ENCODE measurements at regions not wholly inside any gene's neighbourhood (a gene's known extent, or its start where the extent isn't known, plus 50 kb on each side); places are given as distances from the start of the nearest gene placed in this dataset.

- H3K9ac ChIP-seq, result no peak overlapping the region
- no peak overlapping the region for H3K4me3 Mint-ChIP-seq
Measured at GRCh38 chr9:13810510-13810909, 503.4 kb downstream of the NFIB start.

GRCh38 chr9:13809401-13809800 lies 504.5 kb downstream of the NFIB start:
- H3K36me3 ChIP-seq, result no peaks in the 10 kb centered on the region
- Mint-ChIP-seq H3K9me3 (no peaks in the 10 kb centered on the region), H3K4me3 (no peak overlapping the region), H3K27me3 (ENCODE audit: insufficient read depth, low read depth) (no peaks in the 10 kb centered on the region), H3K27ac (no peak overlapping the region), H3K36me3 (no peaks in the 10 kb centered on the region), H3K4me1 (peaks cover 3% of the 10 kb centered on the region)
- no peaks in the 10 kb centered on the region for H3F3A ChIP-seq (ENCODE audit: low read depth)
- no peak overlapping the region for H3K4me2 ChIP-seq
- no peak overlapping the region for H3K4me3 ChIP-seq
- no peaks in the 10 kb centered on the region for H3K27me3 ChIP-seq
- no peak overlapping the region for H2AFZ ChIP-seq (replicated peaks)
- TF ChIP-seq EZH2 (IDR thresholded peaks at IDR 0.05) (no peak), EZH2phosphoT487 (IDR thresholded peaks at IDR 0.05) (no peak), CTCF (IDR thresholded peaks at IDR 0.05) (no peak)
- no peak overlapping the region for H3K9ac ChIP-seq
- H3K79me2 ChIP-seq (ENCODE audit: low read depth), result no peaks in the 10 kb centered on the region
- H3K27ac ChIP-seq, result no peak overlapping the region
- H3K9me3 ChIP-seq (ENCODE audit: low read depth), result no peaks in the 10 kb centered on the region
- no peaks in the 10 kb centered on the region for H4K20me1 ChIP-seq (ENCODE audit: low read depth)
- no peaks in the 10 kb centered on the region for H3K4me1 ChIP-seq
- DNase-seq (ENCODE audit: low spot score), result no peak

More at GRCh38 chr9:13810510-13810909, 503.4 kb downstream of the NFIB start:
- no peak overlapping the region for H3K4me3 ChIP-seq
- no peak overlapping the region for H3K27ac Mint-ChIP-seq
- no peaks in the 10 kb centered on the region for H3F3A ChIP-seq (ENCODE audit: low read depth)
- H2AFZ ChIP-seq (replicated peaks), result no peak overlapping the region
- TF ChIP-seq EZH2phosphoT487 (IDR thresholded peaks at IDR 0.05) (no peak), CTCF (IDR thresholded peaks at IDR 0.05) (no peak), EZH2 (IDR thresholded peaks at IDR 0.05) (no peak)
- no peaks in the 10 kb centered on the region for H3K9me3 ChIP-seq (ENCODE audit: low read depth)
- no peak overlapping the region for H3K27ac ChIP-seq
- H3K36me3 Mint-ChIP-seq, result no peaks in the 10 kb centered on the region
- no peaks in the 10 kb centered on the region for H3K36me3 ChIP-seq
- no peaks in the 10 kb centered on the region for H3K9me3 Mint-ChIP-seq
- no peak overlapping the region for H3K4me2 ChIP-seq
- H3K27me3 ChIP-seq, result no peaks in the 10 kb centered on the region
- H4K20me1 ChIP-seq (ENCODE audit: low read depth), result no peaks in the 10 kb centered on the region
- no peak for DNase-seq (ENCODE audit: low spot score)
- H3K79me2 ChIP-seq (ENCODE audit: low read depth), result no peaks in the 10 kb centered on the region
- H3K4me1 ChIP-seq, result no peaks in the 10 kb centered on the region
- no peaks in the 10 kb centered on the region for H3K27me3 Mint-ChIP-seq (ENCODE audit: insufficient read depth, low read depth)
- H3K4me1 Mint-ChIP-seq, result peaks cover 5% of the 10 kb centered on the region

- Histone ChIP-seq H3K27me3 (no peaks in the 10 kb centered on the region), H3K4me2 (no peak overlapping the region), H3F3A (ENCODE audit: low read depth) (no peaks in the 10 kb centered on the region), H3K79me2 (ENCODE audit: low read depth) (no peaks in the 10 kb centered on the region), H4K20me1 (ENCODE audit: low read depth) (no peaks in the 10 kb centered on the region), H2AFZ (replicated peaks) (no peak overlapping the region), H3K4me1 (no peaks in the 10 kb centered on the region), H3K27ac (no peak overlapping the region), H3K36me3 (no peaks in the 10 kb centered on the region), H3K9me3 (ENCODE audit: low read depth) (no peaks in the 10 kb centered on the region), H3K9ac (no peak overlapping the region), H3K4me3 (no peak overlapping the region)
- TF ChIP-seq EZH2 (IDR thresholded peaks at IDR 0.05) (no peak), CTCF (IDR thresholded peaks at IDR 0.05) (no peak)
- H3K36me3 Mint-ChIP-seq, result no peaks in the 10 kb centered on the region
- no peak overlapping the region for H3K4me3 Mint-ChIP-seq
- no peak for DNase-seq (ENCODE audit: low spot score)
- H3K4me1 Mint-ChIP-seq, result peaks cover 3% of the 10 kb centered on the region
- H3K27me3 Mint-ChIP-seq (ENCODE audit: insufficient read depth, low read depth), result no peaks in the 10 kb centered on the region
- no peaks in the 10 kb centered on the region for H3K9me3 Mint-ChIP-seq
- H3K27ac Mint-ChIP-seq, result no peak overlapping the region
Measured at GRCh38 chr9:13807118-13807517, 506.8 kb downstream of the NFIB start.

GRCh38 chr9:13806714-13807113 lies 507.2 kb downstream of the NFIB start:
- H3K4me1 Mint-ChIP-seq, result peaks cover 3% of the 10 kb centered on the region
- H3K36me3 Mint-ChIP-seq, result no peaks in the 10 kb centered on the region
- H3F3A ChIP-seq (ENCODE audit: low read depth), result no peaks in the 10 kb centered on the region
- no peaks in the 10 kb centered on the region for H3K4me1 ChIP-seq
- no peaks in the 10 kb centered on the region for H3K27me3 Mint-ChIP-seq (ENCODE audit: insufficient read depth, low read depth)
- no peaks in the 10 kb centered on the region for H3K9me3 Mint-ChIP-seq
- no peaks in the 10 kb centered on the region for H3K27me3 ChIP-seq
- no peak overlapping the region for H3K9ac ChIP-seq
- H3K4me3 Mint-ChIP-seq, result no peak overlapping the region
- H3K4me3 ChIP-seq, result no peak overlapping the region
- H3K27ac Mint-ChIP-seq, result no peak overlapping the region
- TF ChIP-seq CTCF (IDR thresholded peaks at IDR 0.05) (no peak), EZH2phosphoT487 (IDR thresholded peaks at IDR 0.05) (no peak), EZH2 (IDR thresholded peaks at IDR 0.05) (no peak)
- no peak overlapping the region for H2AFZ ChIP-seq (replicated peaks)
- no peaks in the 10 kb centered on the region for H3K9me3 ChIP-seq (ENCODE audit: low read depth)
- no peak overlapping the region for H3K27ac ChIP-seq
- no peaks in the 10 kb centered on the region for H3K79me2 ChIP-seq (ENCODE audit: low read depth)
- H4K20me1 ChIP-seq (ENCODE audit: low read depth), result no peaks in the 10 kb centered on the region
- H3K4me2 ChIP-seq, result no peak overlapping the region
- H3K36me3 ChIP-seq, result no peaks in the 10 kb centered on the region
- no peak for DNase-seq (ENCODE audit: low spot score)
